ENCODE measurements at regions not wholly inside any gene's neighbourhood (a gene's known extent, or its start where the extent isn't known, plus 50 kb on each side); places are given as distances from the start of the nearest gene placed in this dataset.

DNA sequence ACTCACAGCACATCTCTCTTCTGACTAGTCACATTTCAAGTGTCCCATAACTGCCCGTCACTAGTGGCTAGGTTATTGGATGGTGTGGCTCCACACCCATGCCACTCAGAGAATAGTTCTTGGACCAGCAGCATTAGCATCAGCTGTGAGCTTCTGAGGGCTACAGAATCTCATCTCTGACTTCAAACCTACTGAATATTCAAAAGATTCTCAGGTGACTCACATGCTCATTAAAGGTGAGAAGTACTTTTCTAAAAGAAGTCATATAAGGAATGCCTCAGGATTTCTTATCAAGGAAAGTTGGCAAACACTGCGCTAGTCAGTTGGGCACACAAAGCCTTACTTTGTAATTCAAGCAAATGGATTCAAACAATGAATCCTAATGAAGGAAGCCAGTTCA lies 305.0 kb upstream of the CDH12 start:
- H3K4me2 ChIP-seq (ENCODE audit: insufficient read depth, low read length): no peak overlapping the region
- H3K27me3 ChIP-seq (ENCODE audit: control insufficient read depth in 2 of 2, insufficient read depth in 2 of 2, low read length in 2 of 2): no peaks in the 10 kb centered on the region
- no peaks in the 10 kb centered on the region for H3K9me1 ChIP-seq (replicated peaks; ENCODE audit: control insufficient read depth, extremely low read depth, insufficient read depth, low read length)
- H3K4me1 ChIP-seq (ENCODE audit: control insufficient read depth, extremely low read depth, insufficient read depth, low read length): no peaks in the 10 kb centered on the region
- DNase-seq (ENCODE audit: low read depth, low spot score) (no peak), FAIRE-seq (no peak)
- no peak overlapping the region for H3K27ac ChIP-seq (ENCODE audit: insufficient read depth, low read depth, low read length)
- H3K79me2 ChIP-seq (ENCODE audit: control insufficient read depth, insufficient read depth, low read length): no peaks in the 10 kb centered on the region
- H3K4me3 ChIP-seq (replicated peaks in 1 of 3; ENCODE audit: insufficient read depth in 1 of 3, low read depth in 1 of 3, low read length in 3 of 3): no peak overlapping the region
- CTCF ChIA-PET: no interaction called here
- intact Hi-C loops (cut with micrococcal nuclease): no loop called here
- no peak overlapping the region for H2AFZ ChIP-seq (ENCODE audit: low read depth, low read length)
- H3K9me3 ChIP-seq (replicated peaks; ENCODE audit: control insufficient read depth, insufficient read depth, low read length): peaks cover 2% of the 10 kb centered on the region
- H3K36me3 ChIP-seq (ENCODE audit: control insufficient read depth in 2 of 2, extremely low read depth in 1 of 2, insufficient read depth in 2 of 2, low read length in 2 of 2): no peaks in the 10 kb centered on the region
- BruUV-seq (replicated peaks): no TSS peak
- TF ChIP-seq GATA2 (IDR thresholded peaks at IDR 0.05; ENCODE audit: insufficient read depth, insufficient read length, low read depth, low read length): no peak
- TF ChIP-seq POLR2AphosphoS5 (IDR thresholded peaks at IDR 0.05; ENCODE audit: insufficient read depth, low read depth, low read length): no peak
- no peak for TF ChIP-seq JUN (IDR thresholded peaks at IDR 0.05; ENCODE audit: borderline replicate concordance, insufficient read depth, insufficient read length, low read depth)
- TF ChIP-seq, protein P1, sequence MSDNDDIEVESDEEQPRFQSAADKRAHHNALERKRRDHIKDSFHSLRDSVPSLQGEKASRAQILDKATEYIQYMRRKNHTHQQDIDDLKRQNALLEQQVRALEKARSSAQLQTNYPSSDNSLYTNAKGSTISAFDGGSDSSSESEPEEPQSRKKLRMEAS (IDR thresholded peaks at IDR 0.05; ENCODE audit: insufficient read depth, insufficient read length): no peak
- TF ChIP-seq, protein P2, sequence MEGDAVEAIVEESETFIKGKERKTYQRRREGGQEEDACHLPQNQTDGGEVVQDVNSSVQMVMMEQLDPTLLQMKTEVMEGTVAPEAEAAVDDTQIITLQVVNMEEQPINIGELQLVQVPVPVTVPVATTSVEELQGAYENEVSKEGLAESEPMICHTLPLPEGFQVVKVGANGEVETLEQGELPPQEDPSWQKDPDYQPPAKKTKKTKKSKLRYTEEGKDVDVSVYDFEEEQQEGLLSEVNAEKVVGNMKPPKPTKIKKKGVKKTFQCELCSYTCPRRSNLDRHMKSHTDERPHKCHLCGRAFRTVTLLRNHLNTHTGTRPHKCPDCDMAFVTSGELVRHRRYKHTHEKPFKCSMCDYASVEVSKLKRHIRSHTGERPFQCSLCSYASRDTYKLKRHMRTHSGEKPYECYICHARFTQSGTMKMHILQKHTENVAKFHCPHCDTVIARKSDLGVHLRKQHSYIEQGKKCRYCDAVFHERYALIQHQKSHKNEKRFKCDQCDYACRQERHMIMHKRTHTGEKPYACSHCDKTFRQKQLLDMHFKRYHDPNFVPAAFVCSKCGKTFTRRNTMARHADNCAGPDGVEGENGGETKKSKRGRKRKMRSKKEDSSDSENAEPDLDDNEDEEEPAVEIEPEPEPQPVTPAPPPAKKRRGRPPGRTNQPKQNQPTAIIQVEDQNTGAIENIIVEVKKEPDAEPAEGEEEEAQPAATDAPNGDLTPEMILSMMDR (IDR thresholded peaks at IDR 0.05; ENCODE audit: extremely low read depth in 1 of 2, insufficient read depth in 1 of 2, low read depth in 1 of 2, low read length in 2 of 2): no peak
- no peak for TF ChIP-seq POLR2A (IDR thresholded peaks at IDR 0.05; ENCODE audit: low read depth, low read length)
- TF ChIP-seq EZH2 (IDR thresholded peaks at IDR 0.05; ENCODE audit: borderline replicate concordance, low read depth, low read length, severe bottlenecking): no peak
- no peak for TF ChIP-seq FOS (IDR thresholded peaks at IDR 0.05; ENCODE audit: borderline replicate concordance, insufficient read depth, low read length)
- TF ChIP-seq MYC (IDR thresholded peaks at IDR 0.05; ENCODE audit: low read depth, low read length): no peak
- no peak overlapping the region for H3K9ac ChIP-seq (replicated peaks; ENCODE audit: extremely low read depth, insufficient read depth, low read length)
- POLR2A ChIA-PET: no interaction called here
- dilution Hi-C loops (cut with MboI; ENCODE audit: extremely low pct_ligation_motif_present, low sequenced_read_pairs): no loop called here
- no peaks in the 10 kb centered on the region for H4K20me1 ChIP-seq (replicated peaks; ENCODE audit: control insufficient read depth, extremely low read depth, insufficient read depth, low read length)
